HG03135 (cell line): ENCODE measurements at regions not wholly inside any gene's neighbourhood (a gene's known extent, or its start where the extent isn't known, plus 50 kb on each side); places are given as distances from the start of the nearest gene placed in this dataset.

Experiments
- ATAC-seq: cut with Tn5 transposase; IDR thresholded peaks from one replicate; pipeline ENCODE4 v1.9.1; 2021; ENCODE audit warnings: mild to moderate bottlenecking, moderate library complexity; ENCODE audit not compliant: unreplicated experiment

DNA sequence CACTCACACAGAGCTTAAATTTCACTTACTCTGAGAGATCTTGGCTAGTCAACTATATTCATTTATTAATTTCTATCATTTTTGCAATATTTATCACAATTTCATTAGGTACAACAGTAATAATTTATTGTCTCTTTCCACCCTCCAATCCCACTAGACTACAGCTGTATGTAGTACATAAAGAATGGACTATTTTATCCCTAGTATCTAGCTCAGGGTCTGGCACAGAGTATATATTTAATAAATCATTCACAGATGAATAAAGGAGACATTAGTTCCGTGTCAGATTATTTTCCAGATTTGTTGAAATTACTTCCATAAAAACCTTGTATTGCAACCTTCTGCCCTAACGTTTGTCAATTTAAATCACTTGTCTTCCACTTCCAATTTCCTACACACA, 1781.1 kb upstream of the SEL1L start:
- no peak for ATAC-seq

DNA sequence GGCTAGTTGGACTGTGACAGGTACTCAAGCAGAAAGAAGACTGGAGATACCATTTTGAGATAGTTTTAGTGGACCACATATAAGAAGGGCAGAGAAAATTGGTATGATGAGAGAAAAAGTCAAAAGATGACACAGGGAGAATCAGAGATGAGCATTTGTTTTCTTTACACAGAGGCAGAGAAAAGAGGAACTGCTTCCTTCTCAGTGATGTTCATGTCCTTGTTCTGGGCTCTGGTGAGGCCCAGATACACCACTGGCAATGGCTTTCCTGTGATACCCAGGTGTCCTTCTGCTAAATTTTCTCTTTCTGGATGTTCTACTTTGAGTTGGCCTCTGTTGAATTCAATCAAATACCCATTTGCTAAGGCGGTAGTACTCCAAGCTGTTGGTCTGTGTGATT, 1782.7 kb upstream of the SEL1L start:
- ATAC-seq = no peak

DNA sequence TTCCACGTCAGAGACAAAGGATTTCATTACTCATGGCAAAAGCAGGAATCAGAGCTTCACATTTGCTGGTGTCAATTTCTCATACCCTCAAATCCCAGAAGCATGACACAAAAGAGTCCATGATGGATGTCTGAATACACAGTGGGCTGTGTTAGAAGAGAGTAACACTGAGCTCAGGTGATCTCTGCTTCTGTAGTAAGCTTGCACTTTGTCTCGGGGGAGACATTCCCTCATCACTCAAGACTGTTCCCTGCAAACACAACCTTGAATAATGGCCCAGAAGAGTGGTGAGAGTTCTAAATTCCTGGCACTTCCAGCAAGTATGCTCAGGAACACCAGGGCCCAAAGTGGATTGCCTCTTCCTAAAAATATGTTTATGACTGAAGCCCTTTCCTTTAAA, 1787.2 kb upstream of the SEL1L start:
- no peak for ATAC-seq

DNA sequence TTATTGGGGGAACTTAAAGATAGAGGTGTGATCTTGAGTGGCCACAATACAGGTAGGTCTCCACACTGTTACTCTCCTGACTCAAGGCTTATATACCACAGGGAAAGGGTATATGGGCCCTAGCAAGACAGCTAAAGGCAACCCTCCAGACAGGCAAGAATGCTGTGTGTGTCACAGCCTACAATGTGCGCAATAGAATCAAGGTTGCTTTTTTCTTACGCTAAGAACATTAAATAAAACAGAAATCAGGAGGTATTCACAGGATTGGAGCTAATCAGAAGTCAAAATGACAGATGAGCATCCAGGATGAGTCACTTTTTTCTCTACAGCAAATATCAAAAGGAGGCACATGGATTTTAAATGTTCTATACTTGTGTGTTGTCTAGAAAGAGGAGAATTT, 1797.9 kb upstream of the SEL1L start:
- no peak for ATAC-seq

DNA sequence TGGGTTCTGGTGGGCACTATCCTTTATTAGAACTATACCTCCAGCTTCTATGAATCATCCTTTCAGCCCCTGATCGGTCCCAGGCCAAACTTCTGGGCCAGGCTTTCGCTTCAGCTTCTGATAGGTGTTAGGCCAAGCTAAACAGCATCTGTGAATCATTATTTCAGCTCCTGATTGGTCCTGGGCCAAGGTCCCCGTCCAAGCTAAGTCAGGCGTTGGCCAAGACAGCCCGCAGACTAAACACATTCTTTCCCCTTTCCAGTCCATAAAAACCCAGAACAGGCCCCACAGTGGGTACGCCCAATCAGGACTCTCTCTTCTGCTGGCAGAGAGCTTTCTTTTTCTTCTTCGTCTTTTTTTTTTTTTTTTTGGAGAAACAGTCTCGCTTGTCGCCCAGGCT, 1808.9 kb upstream of the SEL1L start:
- ATAC-seq = no peak

DNA sequence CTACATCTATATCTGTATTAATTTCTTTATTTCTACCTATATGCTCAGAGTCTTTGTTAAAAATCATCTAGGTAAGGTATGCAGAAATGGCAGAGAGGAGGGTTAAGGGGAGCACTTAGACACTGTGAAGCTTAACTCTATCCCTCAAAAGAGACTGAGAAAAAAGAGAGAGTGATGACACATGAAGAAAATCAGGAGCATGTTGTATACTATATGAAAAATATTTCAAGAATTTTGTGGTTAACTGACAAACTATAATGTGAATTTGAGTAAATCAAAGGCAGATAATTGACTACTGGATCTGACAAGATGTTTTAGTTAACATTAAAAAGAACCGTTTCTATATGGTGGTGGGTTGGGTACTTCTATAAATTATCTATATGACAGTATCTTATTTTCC, 1814.2 kb upstream of the SEL1L start:
- ATAC-seq = no peak

DNA sequence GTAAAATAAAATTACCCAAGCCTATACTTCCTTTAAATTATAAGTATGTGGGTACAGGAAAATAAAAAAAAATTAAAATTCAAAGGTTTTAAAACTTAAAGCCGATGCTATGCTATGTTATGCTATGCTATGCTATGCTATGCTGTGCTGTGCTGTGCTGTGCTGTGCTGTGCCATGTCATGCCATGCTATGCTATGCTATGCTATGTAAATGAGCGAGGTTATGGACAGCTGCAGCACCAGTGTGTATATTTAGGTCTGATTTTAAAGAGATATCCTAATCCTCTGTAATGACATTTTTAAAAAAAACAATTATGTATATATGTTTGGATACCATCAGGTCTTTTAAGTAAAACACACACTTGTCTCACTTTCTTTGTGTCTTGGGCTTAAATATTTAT, 1822.0 kb upstream of the SEL1L start:
- ATAC-seq = no peak

DNA sequence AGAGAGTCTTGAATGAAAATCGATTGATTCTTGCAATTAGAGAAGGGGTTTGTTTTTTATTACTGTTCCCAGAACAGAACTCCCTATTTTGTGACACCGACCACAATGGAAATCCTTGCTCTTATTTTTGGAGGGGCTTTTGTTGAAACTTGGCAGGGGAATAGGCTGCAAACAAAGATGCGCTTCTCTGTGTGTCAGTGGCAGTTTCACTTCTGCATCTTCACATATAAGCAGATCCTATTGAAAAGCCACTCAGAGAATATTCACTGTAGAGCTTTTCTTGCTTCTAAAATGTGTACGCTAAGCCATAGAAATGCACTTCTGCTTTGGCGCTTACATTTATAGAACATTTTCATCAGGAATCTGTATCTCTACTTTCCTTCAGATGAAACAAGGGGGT, 1822.4 kb upstream of the SEL1L start:
- no peak for ATAC-seq

DNA sequence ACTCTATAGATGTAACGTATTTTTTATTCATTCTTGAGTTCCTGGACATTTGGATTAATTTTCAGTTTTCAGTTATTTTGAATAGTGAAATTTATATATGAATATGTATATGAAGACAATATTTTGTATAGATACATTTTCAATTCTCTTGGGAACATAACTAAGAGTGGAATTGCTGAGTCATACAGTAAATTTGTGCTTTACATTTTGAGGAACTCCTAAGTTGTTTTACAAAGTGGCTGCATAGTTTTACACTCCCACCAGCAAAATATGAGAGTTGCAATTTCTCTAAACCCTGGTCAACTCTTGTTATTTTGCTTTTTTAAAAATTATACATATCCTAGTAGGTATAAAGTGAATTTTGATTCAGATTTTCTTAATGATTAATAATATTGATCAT, 1838.6 kb upstream of the SEL1L start:
- no peak for ATAC-seq

DNA sequence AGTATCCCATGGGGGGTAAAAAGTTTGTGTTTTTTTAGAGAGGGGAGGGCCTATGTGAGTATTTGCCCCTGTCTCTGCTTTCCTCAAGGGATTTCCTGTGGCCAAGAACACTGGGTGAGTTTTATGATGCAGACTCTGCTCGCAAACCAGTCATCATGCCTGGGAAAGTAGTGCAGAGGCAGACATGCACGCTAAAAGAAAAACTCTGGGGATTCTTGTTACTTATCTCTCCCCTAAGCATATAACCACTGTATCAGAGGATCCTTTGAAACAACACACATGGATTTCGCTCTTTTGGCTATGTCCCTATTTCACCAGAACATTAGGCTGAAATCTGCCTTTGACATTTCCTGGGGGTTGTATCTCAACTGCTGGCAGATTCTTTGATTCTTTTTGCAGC, 1845.8 kb upstream of the SEL1L start:
- ATAC-seq = no peak

DNA sequence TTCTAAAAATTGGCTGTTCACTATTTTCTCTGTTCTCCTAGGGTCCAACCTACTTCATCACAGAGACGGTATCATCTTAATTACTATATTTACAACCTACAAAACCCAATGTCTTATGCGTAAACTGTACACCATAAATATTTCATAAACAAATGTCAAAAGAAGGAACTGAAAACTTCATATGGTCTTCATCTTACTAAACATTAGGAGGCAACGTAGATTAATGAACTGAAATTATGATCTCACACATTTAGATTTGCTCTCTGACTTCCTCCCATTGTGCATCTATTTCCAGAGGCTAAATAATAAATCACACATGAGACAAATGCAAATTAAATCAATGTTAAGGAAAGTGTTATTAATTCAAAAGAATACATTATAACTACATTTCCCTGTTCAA, 1850.6 kb upstream of the SEL1L start:
- no peak for ATAC-seq

DNA sequence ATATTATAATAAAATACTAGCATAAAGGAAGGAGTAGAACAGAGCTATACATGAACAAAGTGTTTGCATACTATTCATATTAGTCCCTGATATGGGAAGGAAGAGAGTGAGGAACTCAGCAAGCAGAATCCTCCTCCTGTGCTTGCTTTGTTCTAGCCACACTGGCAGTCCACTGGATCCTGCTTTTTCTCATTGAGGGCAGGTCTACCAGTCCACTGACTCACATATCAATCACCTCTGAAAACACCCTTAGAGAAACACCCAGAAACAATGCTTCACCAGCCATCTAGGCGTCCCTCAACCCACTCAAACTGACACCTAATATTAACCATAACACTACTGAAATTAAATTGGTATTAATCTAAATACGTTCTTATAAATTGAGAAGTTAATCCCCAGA, 1861.7 kb upstream of the SEL1L start:
- ATAC-seq = no peak

DNA sequence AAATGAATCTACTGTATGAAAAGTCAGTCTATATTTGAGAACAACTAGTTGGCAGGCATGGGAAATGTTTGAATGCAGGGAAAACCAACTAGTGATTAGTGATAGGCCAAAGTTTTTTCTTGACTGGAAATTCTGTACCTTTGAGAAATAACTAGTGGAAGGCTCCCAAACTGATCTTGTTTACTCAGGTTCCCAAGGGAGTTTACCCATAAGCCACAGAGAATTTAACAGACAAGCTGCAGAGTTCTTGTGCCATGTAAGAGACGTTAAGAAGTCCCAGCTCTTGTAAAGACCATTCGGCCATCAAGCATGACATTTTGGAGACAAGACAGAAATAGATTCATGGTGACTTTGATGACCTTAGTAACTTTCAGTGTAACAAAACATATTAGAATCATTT, 1882.8 kb upstream of the SEL1L start:
- ATAC-seq = no peak

DNA sequence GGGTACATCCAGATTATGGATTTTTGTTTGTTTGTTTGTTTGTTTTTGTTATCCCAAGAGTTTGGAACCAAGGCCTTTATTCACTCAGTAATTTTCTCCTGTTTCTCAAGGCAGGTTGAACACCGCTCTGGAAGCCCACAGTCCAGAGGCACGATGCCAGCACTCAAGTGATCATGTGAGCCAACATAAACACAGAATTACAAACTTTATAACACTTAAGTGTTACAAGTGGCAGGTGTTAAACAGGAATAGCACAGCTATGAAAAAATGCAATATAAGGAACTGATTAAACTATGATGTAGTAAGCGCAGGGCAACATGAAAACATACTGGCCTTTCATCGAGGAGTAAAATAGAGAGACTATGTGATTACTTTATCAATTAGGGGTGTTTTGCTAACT, 1885.8 kb upstream of the SEL1L start:
- ATAC-seq = no peak

DNA sequence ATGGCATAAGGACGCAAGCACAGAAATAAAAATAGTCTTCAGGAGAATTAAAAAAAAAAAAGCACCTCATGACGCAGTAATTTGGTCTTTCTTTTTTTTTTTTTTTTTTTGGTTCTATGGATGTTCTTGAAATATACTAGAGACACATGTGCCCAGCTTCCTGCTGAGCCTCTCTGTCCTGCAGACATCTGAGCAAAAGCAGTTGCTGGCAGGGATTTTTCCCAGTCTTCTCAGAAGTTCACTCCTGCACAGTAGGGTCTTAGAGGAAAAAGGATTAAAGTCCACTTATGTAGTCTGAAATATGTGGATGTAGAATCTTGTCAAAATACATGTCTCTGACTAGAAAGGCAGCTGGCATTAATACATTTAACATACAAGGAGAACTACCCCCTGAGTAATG, 1888.1 kb upstream of the SEL1L start:
- ATAC-seq = no peak

DNA sequence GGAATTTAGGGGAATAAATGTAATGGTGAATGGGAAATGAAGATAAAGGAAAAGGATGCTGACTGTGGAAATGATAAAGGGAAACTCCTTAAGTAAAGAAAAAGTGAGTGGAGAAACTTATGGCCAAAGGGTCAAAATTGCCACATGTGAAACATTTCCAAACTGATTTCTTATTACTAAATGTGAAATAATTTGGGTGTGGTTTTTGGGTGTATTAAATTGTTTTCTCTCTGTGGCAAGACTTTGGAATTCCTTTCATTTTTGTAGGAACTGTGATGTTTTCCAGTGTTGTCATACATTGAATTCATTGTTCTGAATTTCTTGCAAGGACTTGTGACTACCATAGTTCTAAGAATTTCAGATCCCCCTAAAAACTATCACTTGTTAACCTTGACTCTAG, 1891.5 kb upstream of the SEL1L start:
- ATAC-seq = no peak

DNA sequence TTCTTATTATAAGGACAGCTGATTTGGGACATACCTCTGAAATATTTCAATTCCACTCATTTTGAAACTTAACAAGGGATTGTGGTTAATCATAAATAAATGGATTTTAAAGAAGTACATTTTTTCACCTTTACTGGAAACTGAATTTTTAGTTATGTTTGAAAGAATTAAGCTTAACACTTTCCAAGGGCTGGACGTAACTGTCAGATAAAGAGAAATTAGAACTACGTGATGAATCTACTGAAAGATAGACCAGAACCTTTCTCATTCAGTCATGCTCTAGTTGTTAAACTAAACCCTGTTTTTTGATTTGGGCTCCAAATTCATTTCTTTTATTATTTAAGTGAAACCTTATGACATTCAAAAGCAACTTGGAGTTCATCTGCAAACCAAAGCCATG, 1892.1 kb upstream of the SEL1L start:
- no peak for ATAC-seq

DNA sequence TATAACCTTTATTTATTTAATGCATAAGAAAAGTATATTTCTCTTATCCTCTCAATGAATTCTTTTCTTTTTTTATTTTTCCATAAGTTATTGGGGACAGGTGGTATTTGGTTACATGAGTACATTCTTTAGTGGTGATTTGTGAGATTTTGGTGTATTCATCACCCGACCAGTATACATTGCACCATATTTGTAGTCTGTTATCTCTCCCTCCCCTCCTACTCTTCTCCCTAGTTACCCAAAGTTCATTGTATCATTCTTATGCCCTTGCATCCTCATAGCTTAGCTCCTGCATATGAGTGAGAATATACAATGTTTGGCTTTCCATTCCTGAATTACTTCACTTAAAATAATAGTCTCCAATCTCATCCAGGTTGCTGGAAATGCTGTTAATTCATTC, 1900.0 kb upstream of the SEL1L start:
- ATAC-seq = no peak

DNA sequence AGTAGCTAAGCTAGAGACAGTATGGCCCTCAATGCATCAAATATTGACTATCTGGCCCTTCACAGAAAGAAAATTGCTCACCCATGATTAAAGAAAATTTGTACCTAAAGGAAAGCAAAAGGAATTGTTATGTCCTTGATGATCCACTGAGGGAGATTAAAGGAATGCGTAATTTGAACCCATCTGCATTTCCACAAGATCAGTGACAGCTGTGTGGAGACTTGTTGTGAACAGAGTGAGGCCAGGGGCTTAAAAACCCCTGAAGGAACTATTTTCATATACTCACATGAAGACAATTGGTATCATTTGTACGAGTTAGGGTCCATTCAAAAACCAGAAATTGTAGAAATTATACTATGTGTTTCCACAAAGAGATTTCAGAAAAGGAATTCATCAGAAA, 1908.1 kb upstream of the SEL1L start:
- no peak for ATAC-seq

DNA sequence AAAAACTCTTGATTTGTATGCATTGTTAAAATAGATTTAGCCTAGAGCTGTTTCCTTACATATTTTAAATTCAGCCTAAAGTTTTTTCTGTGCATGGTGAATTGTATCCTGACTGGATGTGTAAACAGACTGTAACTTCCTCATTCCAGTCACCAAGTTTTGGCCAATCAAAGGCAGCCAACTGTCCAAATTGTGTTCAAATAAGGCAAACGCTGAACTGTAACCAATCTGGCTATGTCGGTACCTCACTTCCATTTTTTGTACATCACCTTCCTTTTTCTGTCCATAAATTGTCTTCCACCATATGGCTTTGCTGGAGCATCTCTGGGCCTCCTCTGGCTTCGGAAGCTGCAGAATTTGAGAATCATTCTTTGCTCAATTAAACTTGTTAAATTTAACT, 1921.9 kb upstream of the SEL1L start:
- no peak for ATAC-seq

DNA sequence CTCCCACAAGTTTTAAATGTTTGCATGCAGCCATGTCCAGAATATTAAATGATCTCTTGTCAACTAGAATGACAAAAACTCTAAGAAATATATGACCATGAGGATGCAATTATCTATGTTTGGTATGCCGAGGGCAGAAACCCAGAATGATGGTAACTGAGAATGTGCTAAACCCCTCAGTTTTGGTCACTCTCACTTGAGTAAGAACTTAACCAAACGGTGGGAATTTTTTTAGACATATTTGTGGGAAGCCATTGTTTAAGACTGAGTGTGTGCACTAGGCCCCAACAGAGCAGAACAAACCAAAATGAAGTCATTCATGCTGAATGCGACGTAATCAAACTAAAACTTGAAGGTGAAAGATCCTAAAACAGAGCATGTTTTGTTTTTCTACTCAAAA, 1927.9 kb upstream of the SEL1L start:
- no peak for ATAC-seq

DNA sequence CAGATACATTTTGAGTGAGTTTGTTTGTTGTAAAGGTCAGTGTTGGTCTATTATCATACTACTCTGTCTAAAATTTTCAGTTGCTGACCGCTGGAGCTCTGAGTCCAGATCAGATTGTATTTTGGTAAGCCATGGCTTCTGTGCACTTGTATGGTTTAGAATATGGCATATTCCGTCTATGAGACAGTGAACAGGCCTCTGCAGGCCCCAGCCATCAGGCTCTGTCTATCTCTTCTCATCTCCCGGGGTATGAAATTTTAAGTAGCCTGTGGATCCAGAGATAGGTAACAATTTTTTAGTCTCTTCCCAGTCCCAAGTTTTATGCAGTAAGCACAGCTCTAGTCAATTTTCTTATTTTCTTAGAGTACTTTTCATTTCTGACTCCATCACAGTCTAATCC, 1929.1 kb upstream of the SEL1L start:
- no peak for ATAC-seq

DNA sequence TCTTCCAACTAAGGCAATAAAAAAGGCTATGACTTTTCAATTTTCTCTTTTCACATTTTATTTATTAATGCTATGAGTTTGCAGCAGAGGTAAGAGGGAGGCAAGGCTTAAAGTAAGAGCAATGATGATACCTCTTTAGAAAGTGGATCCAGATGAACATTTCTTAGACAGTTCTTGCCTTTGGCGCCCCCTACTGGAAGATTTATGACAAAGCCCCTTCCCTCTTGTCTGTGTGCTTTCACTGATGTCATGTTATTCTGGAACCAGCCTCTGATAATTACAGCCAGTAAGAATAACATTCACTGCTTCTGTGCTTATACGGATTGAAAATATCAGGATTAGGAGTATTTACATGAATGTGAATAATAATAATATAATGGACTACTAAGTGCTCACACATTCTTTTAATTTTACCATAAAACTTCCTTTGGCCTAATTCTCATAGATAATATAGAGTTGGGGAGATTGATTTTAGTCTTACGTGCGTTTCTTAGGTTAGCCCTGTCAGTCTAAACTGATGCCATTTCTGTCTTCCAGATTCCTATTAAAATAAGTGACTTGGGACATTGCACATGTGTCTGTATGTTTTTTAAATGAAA, 1929.9 kb upstream of the SEL1L start:
- ATAC-seq = no peak

DNA sequence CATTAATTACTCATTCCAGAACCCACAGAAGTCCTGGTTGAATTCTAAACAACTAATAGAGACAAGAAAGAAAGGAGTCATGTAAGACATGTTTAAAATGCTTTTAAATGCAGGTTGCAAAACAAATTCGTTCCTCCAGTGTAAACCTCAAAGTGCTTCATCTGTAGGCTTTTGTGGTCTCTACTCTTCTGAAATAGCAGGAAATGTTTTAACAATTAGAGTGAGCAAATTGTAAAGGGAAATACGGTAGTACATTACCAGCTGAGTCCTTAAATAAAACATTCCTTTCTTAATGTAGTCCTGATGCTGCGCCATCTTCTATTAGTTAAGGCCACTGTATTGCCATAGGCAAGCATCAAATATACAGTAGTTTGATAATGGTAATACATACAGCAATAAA, 1934.2 kb upstream of the SEL1L start:
- ATAC-seq = no peak
